ENCODE measurements at regions not wholly inside any gene's neighbourhood (a gene's known extent, or its start where the extent isn't known, plus 50 kb on each side); places are given as distances from the start of the nearest gene placed in this dataset.
"Not testable (repeated sequence)": the region's sequence is repeated elsewhere in the genome, so short reads cannot be mapped to it uniquely, and the experiment has no call there.

- no peak for DNase-seq (ENCODE audit: low read depth, low spot score)
Observed at GRCh38 chr5:83889971-83890745, 169.5 kb upstream of the HAPLN1 start.

- no peak for DNase-seq (ENCODE audit: low read depth, low spot score)
Observed at GRCh38 chr5:83877911-83878706, 157.5 kb upstream of the HAPLN1 start.

GRCh38 chr5:83871533-83872395, 151.1 kb upstream of the HAPLN1 start:
- DNase-seq (ENCODE audit: low read depth, low spot score) = no peak

- no peak for DNase-seq (ENCODE audit: low read depth, low spot score)
Observed at GRCh38 chr5:83866181-83866580, 145.5 kb upstream of the HAPLN1 start.

GRCh38 chr5:83865579-83865978, 144.9 kb upstream of the HAPLN1 start:
- no peak for DNase-seq (ENCODE audit: low read depth, low spot score)

GRCh38 chr5:83864652-83865051, 144.0 kb upstream of the HAPLN1 start:
- no peak for DNase-seq (ENCODE audit: low read depth, low spot score)

GRCh38 chr5:83857341-83857740, 136.7 kb upstream of the HAPLN1 start:
- DNase-seq (ENCODE audit: low read depth, low spot score) = no peak

- DNase-seq (ENCODE audit: low read depth, low spot score) = no peak
Observed at GRCh38 chr5:83856881-83857280, 136.2 kb upstream of the HAPLN1 start.

GRCh38 chr5:83850412-83850811, 129.8 kb upstream of the HAPLN1 start:
- DNase-seq (ENCODE audit: low read depth, low spot score) = not testable (repeated sequence)

- no peak for DNase-seq (ENCODE audit: low read depth, low spot score)
Observed at GRCh38 chr5:83848941-83849340, 128.3 kb upstream of the HAPLN1 start.

GRCh38 chr5:83846624-83847350, 126.1 kb upstream of the HAPLN1 start:
- no peak for DNase-seq (ENCODE audit: low read depth, low spot score)

GRCh38 chr5:83844449-83845068, 123.9 kb upstream of the HAPLN1 start:
- DNase-seq (ENCODE audit: low read depth, low spot score) = peak; percentile 15

GRCh38 chr5:83839788-83840187, 119.1 kb upstream of the HAPLN1 start:
- DNase-seq (ENCODE audit: low read depth, low spot score) = no peak

GRCh38 chr5:83839256-83839655, 118.6 kb upstream of the HAPLN1 start:
- DNase-seq (ENCODE audit: low read depth, low spot score) = no peak

GRCh38 chr5:83837265-83837907, 116.7 kb upstream of the HAPLN1 start:
- no peak for DNase-seq (ENCODE audit: low read depth, low spot score)

GRCh38 chr5:83834306-83834705, 113.7 kb upstream of the HAPLN1 start:
- no peak for DNase-seq (ENCODE audit: low read depth, low spot score)

- no peak for DNase-seq (ENCODE audit: low read depth, low spot score)
Observed at GRCh38 chr5:83831834-83832233, 111.2 kb upstream of the HAPLN1 start.

- DNase-seq (ENCODE audit: low read depth, low spot score) = no peak
Observed at GRCh38 chr5:83827111-83827557, 106.5 kb upstream of the HAPLN1 start.

- no peak for DNase-seq (ENCODE audit: low read depth, low spot score)
Observed at GRCh38 chr5:83817591-83817990, 96.9 kb upstream of the HAPLN1 start.

- DNase-seq (ENCODE audit: low read depth, low spot score) = no peak
Observed at GRCh38 chr5:83815661-83816060, 95.0 kb upstream of the HAPLN1 start.

All from smooth muscle cell of the brain vasculature (primary cell).